Esophagus muscularis mucosa (tissue), 4 donors: ENCODE measurements at regions not wholly inside any gene's neighbourhood (a gene's known extent, or its start where the extent isn't known, plus 50 kb on each side); places are given as distances from the start of the nearest gene placed in this dataset.

Experiments used
- DNase-seq: peaks from one replicate; pipeline ENCODE4 v3.0.0-alpha.2; 2017; ENCODE audit errors: extremely low spot score
- H3K27ac ChIP-seq, 4 donors: fragments of 200-600 bp; sonication (generic); replicated peaks in 1 of 4; 1 replicate in 3 of 4; 2 replicates in 1 of 4; pipeline ENCODE4 v1.5.1; 2016 to 2019; ENCODE audit warnings: mild to moderate bottlenecking in 1 of 4
- H3K27me3 ChIP-seq, 4 donors: fragments of 200-600 bp; sonication (generic); one replicate each; pipeline versions ENCODE4 v1.5.1 to v1.6.0; 2016 to 2019
- H3K36me3 ChIP-seq, 4 donors: fragments of 200-600 bp; sonication (generic); one replicate each; pipeline ENCODE4 v1.5.1; 2016 to 2019
- H3K4me1 ChIP-seq, 4 donors: fragments of 200-600 bp; sonication (generic); one replicate each; pipeline ENCODE4 v1.5.1; 2016 to 2019
- H3K4me3 ChIP-seq, 4 donors: fragments of 200-600 bp; sonication (generic); 1 replicate in 2 of 4; 2 replicates in 2 of 4; pipeline ENCODE4 v1.5.1; 2016 to 2019; ENCODE audit warnings: mild to moderate bottlenecking in 4 of 4, moderate library complexity in 1 of 4
- H3K9me3 ChIP-seq, 4 donors: fragments of 200-600 bp; sonication (generic); 1 replicate in 3 of 4; 2 replicates in 1 of 4; pipeline ENCODE4 v1.5.1; 2016 to 2019
- CTCF ChIP-seq, 3 experiments: fragments of 200-600 bp in 2 of 3; fragments of 450-650 bp in 1 of 3; sonication (generic) in 2 of 3; IDR thresholded peaks; one replicate each; pipeline ENCODE4 v1.5.1; 2017 to 2019; ENCODE audit warnings: antibody characterized with exemption in 3 of 3, mild to moderate bottlenecking in 2 of 3, moderate library complexity in 1 of 3
- EP300 ChIP-seq: sonication (generic); formaldehyde crosslinking; IDR thresholded peaks from one replicate; pipeline ENCODE4 v1.6.1; 2017; ENCODE audit warnings: antibody characterized with exemption
- POLR2A ChIP-seq: fragments of 450-650 bp; IDR thresholded peaks from one replicate; pipeline ENCODE4 v1.6.1; 2017; ENCODE audit warnings: antibody characterized with exemption, moderate library complexity, mild to moderate bottlenecking, low read depth
- POLR2AphosphoS5 ChIP-seq, 2 donors: sonication (generic); formaldehyde crosslinking; IDR thresholded peaks; one replicate each; pipeline ENCODE4 v1.6.1; 2017; ENCODE audit warnings: antibody characterized with exemption in 2 of 2
- WGBS: methylation state at CpG from one replicate; pipeline ENCODE4 v1.1.5; 2018; 5-methylcytosine and 5-hydroxymethylcytosine counted together
- intact Hi-C: fragments of 100-400 bp; cut with DNase I; formaldehyde crosslinking; loops from one replicate; pipeline ENCODE4 v1.15.1; 2023

DNA sequence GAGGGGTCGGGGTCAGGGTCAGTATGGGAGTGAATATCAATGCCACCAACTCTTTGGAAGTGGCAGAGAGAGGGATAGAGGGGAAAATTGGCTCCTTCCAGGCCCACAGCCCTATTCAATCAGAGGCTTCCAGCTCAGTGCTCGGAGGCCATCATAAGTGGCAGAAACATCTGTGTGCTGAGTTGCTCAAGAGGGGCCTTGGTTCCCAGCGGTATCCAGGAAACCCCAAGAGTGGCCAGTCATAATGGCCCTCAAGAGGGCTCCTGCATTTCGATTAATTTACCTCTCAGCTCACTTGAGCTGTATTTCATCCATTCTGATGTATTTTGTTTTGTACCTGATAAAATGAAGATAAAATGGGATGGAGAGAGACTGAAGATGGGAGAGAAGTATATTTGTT lies 154.3 kb upstream of the EOLA2 start:
- intact Hi-C loops: no loop called here
- WGBS: 51% methylated on average over 4 of the region's 4 CpGs
- no peaks in the 10 kb centered on the region for H3K36me3 ChIP-seq

DNA sequence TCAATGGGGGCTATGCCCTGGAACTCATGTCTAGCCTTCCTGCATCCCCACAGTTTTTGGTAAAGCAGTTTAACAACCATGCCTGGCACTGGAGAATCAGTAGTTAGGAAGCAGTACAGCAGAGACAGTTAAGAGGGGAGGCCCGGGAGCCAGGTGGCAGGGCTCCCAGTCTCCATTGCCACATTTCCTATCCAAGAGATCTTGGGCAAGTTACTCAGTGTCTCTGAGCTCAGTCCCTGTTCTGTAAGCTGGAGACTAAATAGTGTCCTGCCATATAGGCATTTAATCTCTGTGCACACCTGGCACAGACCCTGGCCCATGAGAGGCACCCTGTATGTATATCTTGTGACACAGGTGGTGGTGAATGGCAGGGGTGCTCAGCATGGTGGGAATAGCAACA lies 156.1 kb upstream of the EOLA2 start:
- no peak for TF ChIP-seq EP300
- no peak for TF ChIP-seq POLR2A
- no peak for TF ChIP-seq POLR2AphosphoS5 (IDR thresholded peaks at IDR 0.05)
- TF ChIP-seq CTCF (IDR thresholded peaks at IDR 0.05): no peak
- no peaks in the 10 kb centered on the region for H3K4me1 ChIP-seq
- no peak overlapping the region for H3K27ac ChIP-seq
- no peaks in the 10 kb centered on the region for H3K36me3 ChIP-seq
- intact Hi-C loops: no loop called here
- DNase-seq: no peak
- WGBS: no CpG with 5 or more reads among the region's 1 CpG
- no peaks in the 10 kb centered on the region for H3K27me3 ChIP-seq
- no peak overlapping the region for H3K4me3 ChIP-seq
- no peaks in the 10 kb centered on the region for H3K9me3 ChIP-seq

More for the DNA sequence above, 154.3 kb upstream of the EOLA2 start:
- no peak for DNase-seq
- TF ChIP-seq CTCF (IDR thresholded peaks at IDR 0.05): no peak
- no peak for TF ChIP-seq POLR2AphosphoS5 (IDR thresholded peaks at IDR 0.05)
- no peak for TF ChIP-seq POLR2A
- TF ChIP-seq EP300: no peak
- Histone ChIP-seq H3K4me3 (no peak overlapping the region), H3K4me1 (no peaks in the 10 kb centered on the region), H3K27me3 (no peaks in the 10 kb centered on the region), H3K9me3 (no peaks in the 10 kb centered on the region), H3K27ac (no peak overlapping the region)

DNA sequence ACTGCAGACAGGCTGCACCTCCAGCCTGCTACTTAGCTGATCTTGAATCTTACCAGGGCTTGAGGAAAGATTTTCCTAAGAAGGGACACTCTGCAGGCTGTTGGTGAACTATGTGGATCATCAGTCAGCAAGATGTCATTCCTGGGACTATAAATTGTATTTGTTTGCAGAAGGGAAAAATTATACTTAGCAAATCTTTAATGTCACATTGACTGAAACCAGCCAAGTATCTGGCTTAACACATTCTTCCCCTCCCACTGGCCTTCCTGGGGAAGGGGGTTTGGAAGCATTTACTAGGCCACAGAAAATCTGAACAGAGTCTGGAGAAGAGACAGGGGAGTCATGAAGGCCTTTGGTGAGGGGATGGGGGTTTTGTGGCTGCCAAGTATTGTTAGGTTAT lies 156.7 kb upstream of the EOLA2 start:
- Histone ChIP-seq H3K27me3 (no peaks in the 10 kb centered on the region), H3K36me3 (no peaks in the 10 kb centered on the region), H3K4me3 (no peak overlapping the region), H3K4me1 (no peaks in the 10 kb centered on the region), H3K9me3 (no peaks in the 10 kb centered on the region), H3K27ac (no peak overlapping the region)
- intact Hi-C loops: no loop called here
- no peak for DNase-seq
- TF ChIP-seq POLR2AphosphoS5 (IDR thresholded peaks at IDR 0.05): no peak
- TF ChIP-seq POLR2A: no peak
- no peak for TF ChIP-seq CTCF (IDR thresholded peaks at IDR 0.05)
- TF ChIP-seq EP300: no peak

GRCh38 chrX:150099316-150099715 lies 161.0 kb upstream of the EOLA2 start:
- Histone ChIP-seq H3K9me3 (peaks cover 0 to 4% (median 0%) of the 10 kb centered on the region in 4 donors), H3K27ac (no peak overlapping the region), H3K4me3 (no peak overlapping the region), H3K4me1 (no peaks in the 10 kb centered on the region), H3K36me3 (no peaks in the 10 kb centered on the region), H3K27me3 (no peaks in the 10 kb centered on the region)
- 39% methylated on average over 2 of the region's 2 CpGs for WGBS
- TF ChIP-seq POLR2A: no peak
- TF ChIP-seq CTCF (IDR thresholded peaks at IDR 0.05): no peak
- TF ChIP-seq EP300: no peak
- no peak for TF ChIP-seq POLR2AphosphoS5 (IDR thresholded peaks at IDR 0.05)
- peak; percentile 29 for DNase-seq
- intact Hi-C loops: no loop called here

DNA sequence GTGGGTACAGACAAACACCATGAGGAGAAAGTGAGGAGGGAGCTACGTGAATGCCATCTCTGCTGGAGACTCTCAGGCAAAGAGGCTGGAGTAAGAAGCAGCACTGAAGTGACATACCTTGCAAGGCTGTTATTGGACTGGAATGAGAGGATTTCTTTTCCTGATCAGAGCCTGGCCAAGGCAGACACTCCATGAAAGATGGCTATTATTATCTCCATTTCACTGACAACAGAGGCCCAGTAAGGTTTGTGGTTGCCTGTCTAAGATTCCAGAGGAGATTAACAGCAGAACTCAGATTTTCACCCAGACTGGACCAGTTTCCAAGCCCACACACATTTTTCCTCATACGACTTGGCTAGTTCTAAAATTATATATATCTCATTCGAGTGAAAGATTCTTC lies 162.0 kb upstream of the EOLA2 start:
- intact Hi-C loops: no loop called here
- Histone ChIP-seq H3K27ac (no peak overlapping the region), H3K9me3 (peaks cover 0 to 4% (median 0%) of the 10 kb centered on the region in 4 donors), H3K27me3 (no peaks in the 10 kb centered on the region), H3K4me1 (no peaks in the 10 kb centered on the region), H3K36me3 (no peaks in the 10 kb centered on the region), H3K4me3 (no peak overlapping the region)
- no peak for TF ChIP-seq POLR2AphosphoS5 (IDR thresholded peaks at IDR 0.05)
- no peak for TF ChIP-seq CTCF (IDR thresholded peaks at IDR 0.05)
- no peak for TF ChIP-seq POLR2A
- no peak for TF ChIP-seq EP300
- no peak for DNase-seq
- WGBS: 59% methylated on average over 3 of the region's 3 CpGs
